Vagina (tissue), 2 donors: ENCODE measurements at regions not wholly inside any gene's neighbourhood (a gene's known extent, or its start where the extent isn't known, plus 50 kb on each side); places are given as distances from the start of the nearest gene placed in this dataset.

Source experiments
- DNase-seq, 2 donors: peaks; one replicate each; pipeline ENCODE4 v3.0.0-alpha.2; 2017; ENCODE audit errors: extremely low spot score in 2 of 2
- H3K27ac ChIP-seq: fragments of 200-600 bp; sonication (generic); one replicate; pipeline ENCODE4 v1.5.1; 2019
- H3K27me3 ChIP-seq: fragments of 200-600 bp; sonication (generic); one replicate; pipeline ENCODE4 v1.5.1; 2019
- H3K36me3 ChIP-seq, 2 donors: fragments of 200-600 bp; sonication (generic); one replicate each; pipeline ENCODE4 v1.5.1; 2017 to 2019
- H3K4me1 ChIP-seq: fragments of 200-600 bp; sonication (generic); one replicate; pipeline ENCODE4 v1.5.1; 2019
- H3K4me3 ChIP-seq, 2 donors: fragments of 200-600 bp; sonication (generic); 1 replicate in 1 of 2; 2 replicates in 1 of 2; pipeline ENCODE4 v1.5.1; 2016 to 2019
- H3K9me3 ChIP-seq: fragments of 200-600 bp; sonication (generic); one replicate; pipeline ENCODE4 v1.5.1; 2019
- CTCF ChIP-seq, 3 experiments: fragments of 450-650 bp in 2 of 3; fragments of 200-600 bp in 1 of 3; sonication (generic) in 1 of 3; IDR thresholded peaks; one replicate each; pipeline ENCODE4 v1.5.1; 2017 to 2019; ENCODE audit warnings: antibody characterized with exemption in 3 of 3, mild to moderate bottlenecking in 2 of 3, moderate library complexity in 2 of 3
- POLR2A ChIP-seq, 2 donors: fragments of 450-650 bp; IDR thresholded peaks; one replicate each; pipeline ENCODE4 v1.6.1; 2017; ENCODE audit warnings: antibody characterized with exemption in 2 of 2, mild to moderate bottlenecking in 2 of 2, moderate library complexity in 2 of 2
- POLR2AphosphoS5 ChIP-seq, 2 donors: sonication (generic); formaldehyde crosslinking; IDR thresholded peaks; one replicate each; pipeline ENCODE4 v1.9.0; 2017; ENCODE audit warnings: antibody characterized with exemption in 2 of 2, mild to moderate bottlenecking in 2 of 2, low read depth in 1 of 2; ENCODE audit not compliant: insufficient read depth in 1 of 2
- intact Hi-C: fragments of 100-400 bp; cut with DNase I; formaldehyde crosslinking; loops from one replicate; pipeline ENCODE4 v1.15.1; 2023

GRCh38 chr1:222223010-222223409, 324.9 kb downstream of the HHIPL2 start:
- intact Hi-C loops: no loop called here
- Histone ChIP-seq H3K4me1 (peaks cover 8% of the 10 kb centered on the region), H3K27me3 (no peaks in the 10 kb centered on the region), H3K4me3 (no peak overlapping the region), H3K36me3 (no peaks in the 10 kb centered on the region), H3K9me3 (no peaks in the 10 kb centered on the region), H3K27ac (no peak overlapping the region)
- DNase-seq: no peak
- no peak for TF ChIP-seq POLR2AphosphoS5 (IDR thresholded peaks at IDR 0.05; ENCODE audit: insufficient read depth in 1 of 2, low read depth in 1 of 2)
- no peak for TF ChIP-seq CTCF (IDR thresholded peaks at IDR 0.05)
- TF ChIP-seq POLR2A (IDR thresholded peaks at IDR 0.05): no peak

GRCh38 chr1:222216255-222216754, 331.6 kb downstream of the HHIPL2 start:
- intact Hi-C loops: no loop called here
- no peak for DNase-seq
- no peaks in the 10 kb centered on the region for H3K27me3 ChIP-seq
- H3K4me1 ChIP-seq: no peaks in the 10 kb centered on the region
- H3K9me3 ChIP-seq: no peaks in the 10 kb centered on the region
- no peaks in the 10 kb centered on the region for H3K36me3 ChIP-seq
- TF ChIP-seq POLR2A (IDR thresholded peaks at IDR 0.05) (no peak), CTCF (IDR thresholded peaks at IDR 0.05) (no peak), POLR2AphosphoS5 (IDR thresholded peaks at IDR 0.05; ENCODE audit: insufficient read depth in 1 of 2, low read depth in 1 of 2) (no peak)
- H3K27ac ChIP-seq: no peak overlapping the region
- H3K4me3 ChIP-seq: no peak overlapping the region

- H3K27ac ChIP-seq: no peak overlapping the region
- intact Hi-C loops: no loop called here
- no peaks in the 10 kb centered on the region for H3K27me3 ChIP-seq
- DNase-seq: no peak
- TF ChIP-seq CTCF (IDR thresholded peaks at IDR 0.05) (no peak), POLR2A (IDR thresholded peaks at IDR 0.05) (no peak), POLR2AphosphoS5 (IDR thresholded peaks at IDR 0.05; ENCODE audit: insufficient read depth in 1 of 2, low read depth in 1 of 2) (no peak)
- H3K4me3 ChIP-seq: no peak overlapping the region
- no peaks in the 10 kb centered on the region for H3K4me1 ChIP-seq
- H3K36me3 ChIP-seq: no peaks in the 10 kb centered on the region
- no peaks in the 10 kb centered on the region for H3K9me3 ChIP-seq
These were observed 337.1 kb downstream of the HHIPL2 start for GRCh38 chr1:222210776-222211175.

GRCh38 chr1:222204475-222204874, 343.4 kb downstream of the HHIPL2 start:
- Histone ChIP-seq H3K36me3 (no peaks in the 10 kb centered on the region), H3K27ac (no peak overlapping the region), H3K27me3 (no peaks in the 10 kb centered on the region), H3K9me3 (no peaks in the 10 kb centered on the region), H3K4me3 (no peak overlapping the region), H3K4me1 (no peaks in the 10 kb centered on the region)
- no peak for DNase-seq
- intact Hi-C loops: no loop called here
- TF ChIP-seq CTCF (IDR thresholded peaks at IDR 0.05) (no peak), POLR2A (IDR thresholded peaks at IDR 0.05) (no peak), POLR2AphosphoS5 (IDR thresholded peaks at IDR 0.05; ENCODE audit: insufficient read depth in 1 of 2, low read depth in 1 of 2) (no peak)

- Histone ChIP-seq H3K4me3 (no peak overlapping the region), H3K36me3 (no peaks in the 10 kb centered on the region), H3K4me1 (no peaks in the 10 kb centered on the region), H3K9me3 (no peaks in the 10 kb centered on the region), H3K27me3 (no peaks in the 10 kb centered on the region), H3K27ac (no peak overlapping the region)
- intact Hi-C loops: no loop called here
- DNase-seq: no peak
- TF ChIP-seq POLR2AphosphoS5 (IDR thresholded peaks at IDR 0.05; ENCODE audit: insufficient read depth in 1 of 2, low read depth in 1 of 2) (no peak), POLR2A (IDR thresholded peaks at IDR 0.05) (no peak), CTCF (IDR thresholded peaks at IDR 0.05) (no peak)
These were observed 345.1 kb downstream of the HHIPL2 start for GRCh38 chr1:222202831-222203230.
